GM19023 (cell line): ENCODE measurements at regions not wholly inside any gene's neighbourhood (a gene's known extent, or its start where the extent isn't known, plus 50 kb on each side); places are given as distances from the start of the nearest gene placed in this dataset.

Experiments used
- ATAC-seq: cut with Tn5 transposase; IDR thresholded peaks from one replicate; pipeline ENCODE4 v1.9.1; 2021; ENCODE audit warnings: mild to moderate bottlenecking, moderate library complexity; ENCODE audit not compliant: unreplicated experiment

DNA sequence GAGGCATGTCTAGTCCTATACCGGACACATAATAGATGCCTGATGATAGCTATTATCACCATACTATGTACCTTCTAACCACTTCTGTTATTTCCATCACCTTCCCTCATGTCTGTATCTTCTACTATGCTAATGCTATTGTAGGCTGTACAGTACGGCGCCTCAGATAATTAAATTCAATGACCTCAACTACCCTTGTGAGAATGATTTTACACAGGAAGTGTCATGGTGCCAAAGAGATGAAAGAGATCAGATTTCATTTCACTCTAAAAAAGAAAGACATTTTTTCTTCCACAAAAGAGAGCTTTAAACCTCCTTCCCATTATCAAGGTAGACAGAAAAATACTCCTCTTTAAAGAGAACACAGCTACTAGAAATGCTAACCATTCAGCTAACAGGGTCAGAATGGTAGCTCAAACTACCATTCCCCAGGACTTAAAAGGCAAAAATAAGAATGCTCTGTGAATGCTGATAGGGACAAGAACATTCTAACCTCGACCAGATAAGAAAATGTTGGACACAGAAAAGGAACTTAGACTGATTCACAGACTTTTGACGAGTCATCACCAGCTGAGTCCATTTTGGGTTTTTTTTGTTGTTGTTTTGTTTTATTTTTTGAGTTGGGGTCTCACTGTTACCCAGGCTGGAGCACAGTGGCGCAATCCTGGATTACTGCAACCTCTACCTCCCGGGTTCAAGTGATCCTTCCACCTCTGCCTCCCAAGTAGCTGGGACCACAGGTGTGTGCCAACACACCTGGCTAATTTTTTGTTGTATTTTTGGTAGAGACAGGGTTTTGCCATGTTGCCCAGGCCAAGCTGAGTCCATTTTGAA lies 99.2 kb upstream of the RAPGEF2 start:
- no peak for ATAC-seq

DNA sequence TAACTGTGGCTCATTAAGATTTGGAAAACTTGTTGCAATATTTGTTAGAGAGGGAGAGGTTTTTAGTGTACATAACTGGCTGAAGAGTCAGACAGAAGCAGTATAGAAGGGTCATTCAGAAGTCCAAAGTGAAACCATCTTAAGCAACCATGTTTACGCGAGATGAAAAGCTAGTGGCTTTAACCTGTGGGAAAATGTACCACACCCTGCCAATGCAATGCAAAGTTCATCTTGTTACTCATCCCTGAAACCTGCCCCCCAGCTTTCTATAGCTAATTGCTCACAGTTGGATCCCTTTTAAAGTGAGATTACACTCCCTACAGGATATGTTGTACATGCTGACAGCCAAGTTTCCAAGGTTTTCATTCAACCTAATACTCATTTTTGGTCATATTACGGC lies 96.7 kb upstream of the RAPGEF2 start:
- ATAC-seq = no peak

DNA sequence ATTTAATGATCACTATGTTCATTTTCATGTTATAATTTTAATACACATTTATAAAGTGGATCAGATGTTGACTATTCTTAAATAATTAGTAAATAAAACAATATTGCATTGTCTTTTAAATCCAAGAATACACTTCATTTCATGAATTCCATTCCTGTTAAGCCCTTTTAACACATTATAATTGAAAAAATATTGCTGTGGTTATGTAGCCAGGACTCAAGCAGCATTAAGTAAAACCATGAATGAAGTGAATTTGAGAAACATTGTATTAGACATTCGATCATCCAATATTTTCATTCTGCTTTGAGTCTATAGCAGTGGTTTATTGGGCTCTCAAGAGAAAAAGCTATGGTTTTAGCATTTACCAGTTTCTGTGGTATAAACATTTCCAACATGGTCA lies 94.2 kb upstream of the RAPGEF2 start:
- no peak for ATAC-seq

DNA sequence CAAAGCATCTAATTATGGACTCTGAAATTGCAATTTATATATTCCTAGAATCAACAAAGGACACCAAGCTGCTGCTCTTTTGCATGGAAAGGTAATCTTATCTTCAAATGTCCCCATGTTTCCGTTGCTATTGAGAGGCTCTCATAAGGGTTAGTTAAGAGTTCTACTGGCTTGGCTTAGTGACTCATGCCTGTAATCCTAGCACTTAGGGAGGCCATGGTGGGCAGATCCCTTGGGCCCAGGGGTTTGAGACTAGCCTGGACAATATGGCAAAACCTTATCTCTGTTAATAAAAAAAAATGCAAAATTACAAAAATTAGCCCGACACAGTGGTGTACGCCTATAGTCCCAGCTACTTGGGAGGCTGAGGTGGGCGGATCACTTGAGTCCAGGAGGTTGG lies 93.4 kb upstream of the RAPGEF2 start:
- no peak for ATAC-seq

- no peak for ATAC-seq
These were observed 92.8 kb upstream of the RAPGEF2 start for GRCh38 chr4:159010100-159010499.

DNA sequence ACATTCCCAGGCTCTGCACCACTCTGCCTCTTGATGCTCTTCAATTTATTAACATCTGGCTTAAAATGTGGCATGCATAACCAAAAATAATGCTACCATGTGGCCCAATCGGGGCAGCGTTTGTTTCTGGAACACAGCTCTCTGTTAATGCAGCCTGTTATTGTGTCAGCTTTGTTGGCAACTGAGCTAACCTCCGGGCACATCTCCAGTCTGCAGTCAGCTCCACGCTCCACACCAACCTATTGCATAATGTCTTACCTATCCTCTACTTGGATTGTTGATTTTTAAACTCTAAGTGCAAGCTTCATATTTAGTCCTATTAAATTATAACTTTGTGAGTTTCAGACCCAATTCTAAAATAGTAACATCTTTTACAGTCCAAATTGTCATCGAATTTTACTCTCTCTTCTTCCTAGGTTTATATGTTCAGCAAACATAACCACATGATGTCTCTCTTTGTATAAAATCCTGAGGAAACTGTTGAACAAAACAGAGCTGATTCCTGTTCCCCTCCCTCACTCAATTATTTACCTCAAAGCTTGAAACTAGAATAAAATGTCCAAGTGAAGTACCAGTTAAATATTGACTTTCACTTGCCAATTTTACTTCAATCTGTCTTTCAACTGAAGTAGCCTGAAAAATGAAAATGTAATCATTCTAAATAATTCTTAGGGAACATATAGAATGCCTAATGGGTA lies 92.2 kb upstream of the RAPGEF2 start:
- no peak for ATAC-seq

- no peak for ATAC-seq
These were observed 90.5 kb upstream of the RAPGEF2 start for GRCh38 chr4:159012381-159012780.

DNA sequence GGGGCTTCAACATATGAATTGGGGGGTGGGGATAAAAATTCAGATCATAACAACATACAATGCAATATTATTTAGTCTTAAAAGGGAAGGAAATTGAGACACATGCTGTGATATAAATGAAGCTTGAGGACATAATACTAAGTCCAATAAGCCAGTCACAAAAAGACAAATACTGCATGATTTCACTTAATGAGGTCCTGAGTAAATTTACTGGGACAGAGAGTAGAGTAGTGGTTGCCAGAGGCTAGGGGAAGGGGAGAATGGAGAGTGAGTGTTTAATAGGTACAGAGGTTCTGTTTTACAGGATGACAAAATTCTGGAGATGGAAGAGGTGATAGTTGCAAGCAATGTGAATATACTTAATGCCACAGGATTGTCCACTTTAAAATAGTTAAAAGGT lies 89.2 kb upstream of the RAPGEF2 start:
- no peak for ATAC-seq

GRCh38 chr4:159014859-159015258 lies 88.0 kb upstream of the RAPGEF2 start:
- ATAC-seq = no peak

GRCh38 chr4:159015841-159016240 lies 87.0 kb upstream of the RAPGEF2 start:
- ATAC-seq = no peak

DNA sequence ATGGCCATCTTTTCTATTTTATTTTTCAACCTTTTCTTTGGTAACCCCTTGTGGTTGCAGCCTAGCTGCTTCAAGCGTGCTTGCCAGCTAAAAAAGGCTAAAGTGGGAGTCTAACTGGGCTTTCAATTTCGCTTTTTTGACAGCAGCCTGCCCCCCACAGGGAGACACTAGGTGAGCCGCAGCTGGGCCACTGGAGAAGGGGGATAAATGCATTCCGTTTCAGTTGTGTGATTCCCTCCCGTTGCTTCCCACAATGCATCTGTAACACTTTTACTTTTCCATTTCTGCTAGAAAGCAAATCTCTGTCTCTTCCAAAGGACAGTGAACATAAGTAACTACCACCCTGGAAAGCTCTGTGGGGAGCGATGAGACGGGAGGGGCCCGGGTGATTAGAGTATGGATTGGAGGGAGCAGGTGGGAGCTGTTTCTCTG lies 86.3 kb upstream of the RAPGEF2 start:
- peak; percentile 53 for ATAC-seq

- peak; percentile 33 for ATAC-seq
These were observed 85.4 kb upstream of the RAPGEF2 start for GRCh38 chr4:159017323-159018026.

DNA sequence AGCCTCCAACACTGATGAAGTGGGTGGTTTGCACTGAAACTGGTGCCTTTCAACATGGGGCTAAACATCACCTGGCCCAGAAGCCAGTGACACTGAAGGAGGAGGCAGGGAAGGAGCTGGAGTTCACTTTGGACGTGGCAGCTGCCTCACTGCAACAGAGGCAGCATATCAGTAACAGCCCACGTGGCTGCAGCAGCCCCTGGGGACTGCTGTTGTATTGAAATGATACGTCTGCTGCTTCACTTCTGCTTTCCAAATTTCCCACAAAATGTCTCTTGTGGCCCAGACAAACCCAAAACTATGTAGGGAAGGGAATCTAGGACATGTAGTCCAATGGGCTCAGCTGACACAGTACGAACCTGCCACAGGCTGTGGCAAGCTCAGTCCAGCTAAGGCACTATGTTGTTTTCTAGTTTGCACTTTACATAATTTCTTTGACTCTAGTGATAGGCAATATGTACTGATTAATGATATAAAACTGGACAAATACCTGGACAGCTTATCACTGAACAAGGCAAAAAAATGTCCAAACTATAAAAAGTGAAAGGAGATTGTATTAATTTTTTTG lies 84.7 kb upstream of the RAPGEF2 start:
- peak; percentile 93 for ATAC-seq

DNA sequence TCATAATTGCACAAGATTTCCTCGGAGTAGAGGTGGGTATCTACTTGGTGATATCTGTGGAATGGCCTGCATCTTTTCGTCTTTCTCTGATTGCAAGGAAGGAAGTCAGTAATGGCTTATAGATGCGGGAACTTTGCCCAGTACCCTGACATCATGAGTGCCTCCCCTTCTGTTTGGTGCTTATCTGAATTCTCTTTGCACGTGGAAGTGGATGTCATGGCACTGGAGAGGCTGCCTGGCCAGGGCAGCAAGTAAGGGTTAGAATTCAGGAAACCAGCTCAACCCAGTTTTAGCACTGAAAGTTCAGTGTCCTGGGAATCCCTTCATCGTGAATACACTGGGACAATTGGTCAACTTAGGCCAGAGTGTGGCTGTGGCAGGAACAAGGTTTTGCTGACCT lies 83.5 kb upstream of the RAPGEF2 start:
- no peak for ATAC-seq

GRCh38 chr4:159021597-159022385 lies 81.1 kb upstream of the RAPGEF2 start:
- ATAC-seq = no peak

DNA sequence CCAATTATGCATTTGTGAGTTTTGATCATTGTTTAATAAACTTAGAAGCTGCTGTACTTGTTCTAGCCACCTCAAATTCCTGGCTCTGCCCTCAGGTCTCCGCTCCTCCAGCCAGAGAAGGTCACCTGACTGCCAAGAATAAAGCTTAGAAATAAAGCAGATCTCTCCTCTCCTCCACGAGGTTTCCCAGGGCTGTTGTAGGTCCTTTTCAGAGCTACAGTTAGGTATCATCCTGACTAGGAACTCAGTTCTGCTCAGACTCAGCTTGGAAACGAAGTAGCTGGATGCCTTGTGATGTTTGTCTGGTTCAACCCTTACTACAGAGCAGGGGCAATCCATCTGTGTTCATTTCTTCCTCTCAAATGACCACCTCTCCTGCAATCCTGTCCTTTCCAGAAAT lies 79.1 kb upstream of the RAPGEF2 start:
- ATAC-seq = no peak

DNA sequence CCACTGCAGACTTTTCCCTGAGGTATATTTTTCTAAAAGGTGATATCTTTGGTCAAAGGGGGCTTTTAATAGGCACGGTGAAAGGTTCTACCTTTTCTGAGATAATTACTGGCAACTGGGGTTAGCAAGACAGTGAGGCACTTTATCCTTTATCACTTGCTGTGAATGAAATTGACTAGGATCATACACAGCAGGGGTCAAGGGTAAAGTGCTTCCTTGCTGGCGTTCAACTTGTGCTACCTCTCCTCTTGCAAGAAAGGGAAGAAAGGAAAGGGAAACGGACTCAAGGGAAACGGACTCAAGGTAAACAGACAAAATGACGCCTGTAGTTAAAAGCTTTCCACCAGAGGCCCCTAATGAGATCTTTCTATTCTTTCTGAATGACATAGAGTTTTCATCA lies 78.6 kb upstream of the RAPGEF2 start:
- no peak for ATAC-seq

GRCh38 chr4:159024828-159025227 lies 78.1 kb upstream of the RAPGEF2 start:
- no peak for ATAC-seq

DNA sequence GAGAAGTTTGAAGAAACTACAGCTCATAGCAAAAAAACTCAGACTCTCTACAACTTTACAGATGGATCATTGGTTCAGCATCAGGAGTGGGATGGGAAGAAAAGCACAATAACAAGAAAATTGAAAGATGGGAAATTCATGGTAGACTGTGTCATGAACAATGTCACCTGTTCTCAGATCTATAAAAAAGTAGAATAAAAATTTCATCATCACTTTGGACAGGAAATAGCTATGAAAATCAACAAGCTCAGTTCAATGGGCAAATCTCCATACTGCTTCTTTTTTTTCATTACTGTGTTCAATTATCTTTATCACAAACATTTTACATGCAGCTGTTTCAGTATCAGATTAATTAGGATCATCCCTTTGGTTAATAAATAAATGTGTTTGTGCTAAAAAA lies 76.5 kb upstream of the RAPGEF2 start:
- ATAC-seq = no peak

- ATAC-seq = peak; percentile 54
These were observed 75.3 kb upstream of the RAPGEF2 start for GRCh38 chr4:159027535-159027934.

GRCh38 chr4:159029481-159029880 lies 73.4 kb upstream of the RAPGEF2 start:
- no peak for ATAC-seq
